Body of pancreas (tissue), 4 donors: ENCODE measurements at regions not wholly inside any gene's neighbourhood (a gene's known extent, or its start where the extent isn't known, plus 50 kb on each side); places are given as distances from the start of the nearest gene placed in this dataset.
"Not testable (repeated sequence)": the region's sequence is repeated elsewhere in the genome, so short reads cannot be mapped to it uniquely, and the experiment has no call there.

Source experiments
- ATAC-seq: fragments of 150-250 bp; one replicate; pipeline ENCODE4 v1.9.1; 2016
- DNase-seq, 4 donors: peaks; one replicate each; pipeline ENCODE4 v3.0.0-alpha.2; 2019
- H3K27ac ChIP-seq, 4 donors: fragments of 200-600 bp; sonication (generic); 1 replicate in 3 of 4; 2 replicates in 1 of 4; pipeline versions ENCODE4 v1.5.1 to v1.6.1; 2016 to 2019; ENCODE audit warnings: mild to moderate bottlenecking in 1 of 4, mixed read lengths in 1 of 4, moderate library complexity in 1 of 4
- H3K27me3 ChIP-seq, 2 donors: fragments of 200-600 bp; sonication (generic); one replicate each; pipeline ENCODE4 v1.6.0; 2016; ENCODE audit warnings: mild to moderate bottlenecking in 1 of 2
- H3K36me3 ChIP-seq, 2 donors: fragments of 200-600 bp; sonication (generic); replicated peaks in 1 of 2; 2 replicates each; pipeline ENCODE4 v1.5.1; 2016; ENCODE audit warnings: low read depth in 2 of 2; ENCODE audit not compliant: insufficient read depth in 1 of 2
- H3K4me1 ChIP-seq: fragments of 200-600 bp; sonication (generic); one replicate; pipeline ENCODE4 v1.6.0; 2016
- H3K4me3 ChIP-seq, 2 donors: fragments of 200-600 bp; sonication (generic); 1 replicate in 1 of 2; 2 replicates in 1 of 2; pipeline ENCODE4 v1.5.1; 2016 to 2019
- H3K9me3 ChIP-seq, 3 donors: fragments of 200-600 bp; sonication (generic); 1 replicate in 2 of 3; 2 replicates in 1 of 3; pipeline ENCODE4 v1.5.1; 2016
- POLR2A ChIP-seq, 3 donors: fragments of 450-650 bp; IDR thresholded peaks; one replicate each; pipeline ENCODE4 v1.6.1; 2016; ENCODE audit warnings: antibody characterized with exemption in 3 of 3, mild to moderate bottlenecking in 2 of 3
- WGBS, 2 donors: methylation state at CpG; one replicate each; pipeline ENCODE4 v1.1.5; 2017; 5-methylcytosine and 5-hydroxymethylcytosine counted together
- intact Hi-C: fragments of 100-400 bp; cut with DNase I; formaldehyde crosslinking; loops from one replicate; pipeline ENCODE4 v1.15.1; 2023
- TF ChIP-seq, protein P1 (sequence below), 7 experiments: fragments of 450-650 bp in 4 of 7; fragments of 200-600 bp in 3 of 7; sonication (generic) in 3 of 7; IDR thresholded peaks; one replicate each; pipeline ENCODE4 v1.5.1; 2016 to 2019; ENCODE audit warnings: antibody characterized with exemption in 7 of 7

GRCh38 chr1:186255266-186255665 lies 119.8 kb downstream of the TPR start:
- TF ChIP-seq, protein P1, sequence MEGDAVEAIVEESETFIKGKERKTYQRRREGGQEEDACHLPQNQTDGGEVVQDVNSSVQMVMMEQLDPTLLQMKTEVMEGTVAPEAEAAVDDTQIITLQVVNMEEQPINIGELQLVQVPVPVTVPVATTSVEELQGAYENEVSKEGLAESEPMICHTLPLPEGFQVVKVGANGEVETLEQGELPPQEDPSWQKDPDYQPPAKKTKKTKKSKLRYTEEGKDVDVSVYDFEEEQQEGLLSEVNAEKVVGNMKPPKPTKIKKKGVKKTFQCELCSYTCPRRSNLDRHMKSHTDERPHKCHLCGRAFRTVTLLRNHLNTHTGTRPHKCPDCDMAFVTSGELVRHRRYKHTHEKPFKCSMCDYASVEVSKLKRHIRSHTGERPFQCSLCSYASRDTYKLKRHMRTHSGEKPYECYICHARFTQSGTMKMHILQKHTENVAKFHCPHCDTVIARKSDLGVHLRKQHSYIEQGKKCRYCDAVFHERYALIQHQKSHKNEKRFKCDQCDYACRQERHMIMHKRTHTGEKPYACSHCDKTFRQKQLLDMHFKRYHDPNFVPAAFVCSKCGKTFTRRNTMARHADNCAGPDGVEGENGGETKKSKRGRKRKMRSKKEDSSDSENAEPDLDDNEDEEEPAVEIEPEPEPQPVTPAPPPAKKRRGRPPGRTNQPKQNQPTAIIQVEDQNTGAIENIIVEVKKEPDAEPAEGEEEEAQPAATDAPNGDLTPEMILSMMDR (IDR thresholded peaks at IDR 0.05) = no peak
- no peak for TF ChIP-seq POLR2A (IDR thresholded peaks at IDR 0.05)
- ATAC-seq (no peak), DNase-seq (no peak)
- Histone ChIP-seq H3K9me3 (no peaks in the 10 kb centered on the region), H3K27ac (no peak overlapping the region), H3K36me3 (no peaks in the 10 kb centered on the region), H3K4me1 (no peaks in the 10 kb centered on the region), H3K27me3 (no peaks in the 10 kb centered on the region), H3K4me3 (no peak overlapping the region)
- intact Hi-C loops = no loop called here
- WGBS, 2 donors = 65 to 74% methylated on average over 4 of the region's 4 CpGs

- Histone ChIP-seq H3K4me1 (no peaks in the 10 kb centered on the region), H3K9me3 (no peaks in the 10 kb centered on the region), H3K36me3 (no peaks in the 10 kb centered on the region), H3K27ac (no peak overlapping the region), H3K4me3 (no peak overlapping the region), H3K27me3 (no peaks in the 10 kb centered on the region)
- DNase-seq (no peak), ATAC-seq (no peak)
- TF ChIP-seq POLR2A (IDR thresholded peaks at IDR 0.05) = no peak
- TF ChIP-seq, protein P1 (IDR thresholded peaks at IDR 0.05) = no peak
- WGBS, 2 donors = 57 to 67% methylated on average over 1 of the region's 1 CpG
- intact Hi-C loops = no loop called here
Observed at GRCh38 chr1:186250529-186250928, 124.5 kb downstream of the TPR start.

GRCh38 chr1:186248608-186249007 lies 126.4 kb downstream of the TPR start:
- H3K27me3 ChIP-seq, DNase-seq, H3K36me3 ChIP-seq, H3K4me1 ChIP-seq, intact Hi-C loops, ATAC-seq, H3K27ac ChIP-seq, H3K9me3 ChIP-seq, H3K4me3 ChIP-seq: not testable (repeated sequence)
- WGBS, 2 donors = 0% methylated on average over 1 of the region's 1 CpG

DNA sequence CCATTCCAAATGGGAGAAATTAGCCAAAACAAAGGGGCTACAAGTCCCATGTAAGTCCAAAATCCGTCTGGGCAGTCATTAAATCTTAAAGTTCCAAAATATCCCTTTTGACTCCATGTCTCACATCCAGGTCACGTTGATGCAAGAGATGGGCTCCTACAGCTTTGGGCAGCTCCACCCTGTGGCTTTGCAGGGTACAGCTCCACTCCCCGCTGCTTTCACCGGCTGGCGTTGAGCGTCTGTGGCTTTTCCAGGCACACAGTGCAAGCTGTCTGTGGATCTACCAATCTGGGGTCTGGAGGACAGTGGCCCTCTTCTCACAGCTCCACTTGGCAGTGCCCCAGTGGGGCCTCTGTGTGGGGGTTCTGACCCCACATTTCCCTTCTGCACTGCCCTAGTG lies 130.2 kb downstream of the TPR start:
- 40 to 52% methylated on average over 5 to 6 of the region's 6 CpGs for WGBS, 2 donors
- TF ChIP-seq, protein P1 (IDR thresholded peaks at IDR 0.05) = no peak
- TF ChIP-seq POLR2A (IDR thresholded peaks at IDR 0.05) = no peak
- Histone ChIP-seq H3K4me3 (no peak overlapping the region), H3K27me3 (no peaks in the 10 kb centered on the region), H3K9me3 (no peaks in the 10 kb centered on the region), H3K4me1 (no peaks in the 10 kb centered on the region), H3K27ac (no peak overlapping the region), H3K36me3 (no peaks in the 10 kb centered on the region)
- DNase-seq (peak in 1 of 4 donors; percentile 17), ATAC-seq (no peak)
- intact Hi-C loops = no loop called here
